HG03469 (cell line): ENCODE measurements at regions not wholly inside any gene's neighbourhood (a gene's known extent, or its start where the extent isn't known, plus 50 kb on each side); places are given as distances from the start of the nearest gene placed in this dataset.
"Not testable (repeated sequence)": the region's sequence is repeated elsewhere in the genome, so short reads cannot be mapped to it uniquely, and the experiment has no call there.

Source experiments
- ATAC-seq: cut with Tn5 transposase; IDR thresholded peaks from one replicate; pipeline ENCODE4 v1.9.1; 2021; ENCODE audit warnings: mild to moderate bottlenecking, moderate library complexity, moderate number of reproducible peaks; ENCODE audit not compliant: unreplicated experiment

DNA sequence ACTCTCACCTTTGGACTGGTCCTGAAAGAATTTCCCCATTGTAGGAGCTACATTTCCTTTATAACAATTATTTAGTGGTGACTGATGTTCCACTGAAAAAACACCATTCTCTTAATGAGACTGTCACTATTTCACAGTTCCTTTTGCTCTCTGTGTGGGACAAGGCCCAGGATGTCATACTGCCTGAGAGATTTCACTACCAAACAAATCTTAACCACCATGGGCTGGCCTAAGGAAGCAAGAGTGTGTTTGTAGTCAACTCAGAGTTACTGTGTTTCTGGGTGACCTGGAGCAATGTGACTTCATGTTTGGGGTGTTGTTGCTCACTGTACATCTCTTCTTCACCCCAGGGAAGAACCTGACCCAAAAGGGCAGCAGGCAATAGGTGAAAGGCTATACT lies 50.1 kb upstream of the ZNF608 start:
- no peak for ATAC-seq

DNA sequence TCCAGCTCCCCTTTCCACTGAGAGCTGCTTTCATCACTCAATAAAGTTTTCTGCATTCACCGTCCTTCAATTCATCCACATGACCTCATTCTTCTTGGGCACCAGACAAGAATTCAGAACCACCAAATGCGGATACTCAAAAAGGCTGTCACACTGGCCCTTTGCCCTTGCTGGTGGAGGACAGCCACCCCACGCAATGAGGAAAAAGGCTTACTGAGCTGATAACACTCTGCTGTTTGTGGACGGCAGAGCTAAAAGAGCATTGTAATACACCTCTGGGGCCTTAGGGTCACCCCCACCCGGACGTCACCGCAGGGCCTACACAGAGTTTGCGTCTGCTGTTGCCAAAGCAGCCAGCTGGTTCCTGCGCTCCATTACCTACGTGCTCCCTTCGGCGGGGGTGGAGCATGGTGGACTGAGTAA lies 51.2 kb upstream of the ZNF608 start:
- ATAC-seq: no peak

DNA sequence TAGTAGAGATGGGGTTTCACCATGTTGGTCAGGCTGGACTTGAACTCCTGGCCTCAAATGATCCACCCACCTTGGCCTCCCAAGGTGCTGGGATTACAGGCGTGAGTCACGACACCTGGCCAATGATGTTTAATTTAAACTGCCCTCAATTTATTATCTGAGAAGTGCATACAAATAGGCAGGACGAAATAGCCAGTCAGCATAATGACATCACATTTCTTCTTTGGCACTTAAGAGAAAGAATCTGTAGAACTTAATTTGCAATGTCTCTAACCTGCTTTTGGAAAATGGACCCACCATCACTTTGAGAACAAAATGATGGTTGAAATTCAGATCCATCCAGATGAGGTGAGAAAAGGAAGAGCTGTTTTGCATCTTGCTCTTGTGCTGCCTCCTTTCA lies 52.5 kb upstream of the ZNF608 start:
- no peak for ATAC-seq

DNA sequence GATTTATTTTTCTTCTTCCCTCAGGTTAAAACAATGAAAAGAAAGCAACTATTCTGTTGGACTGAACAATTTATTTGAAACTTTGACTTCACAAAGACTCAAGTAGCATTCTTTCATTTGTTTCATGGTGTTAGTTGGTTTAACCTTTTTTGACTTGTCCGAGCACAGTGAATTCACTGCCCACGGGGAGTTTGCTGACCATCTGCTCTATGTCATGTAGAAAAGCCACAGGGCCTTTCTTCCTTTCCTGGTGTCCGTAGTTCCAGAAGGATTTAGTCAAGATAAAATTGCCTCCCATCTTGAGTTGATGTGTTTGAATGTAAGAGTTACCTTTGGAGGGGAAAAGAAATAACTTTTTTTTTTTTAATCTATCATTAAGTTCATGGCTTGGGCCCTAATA lies 55.1 kb upstream of the ZNF608 start:
- ATAC-seq: no peak

DNA sequence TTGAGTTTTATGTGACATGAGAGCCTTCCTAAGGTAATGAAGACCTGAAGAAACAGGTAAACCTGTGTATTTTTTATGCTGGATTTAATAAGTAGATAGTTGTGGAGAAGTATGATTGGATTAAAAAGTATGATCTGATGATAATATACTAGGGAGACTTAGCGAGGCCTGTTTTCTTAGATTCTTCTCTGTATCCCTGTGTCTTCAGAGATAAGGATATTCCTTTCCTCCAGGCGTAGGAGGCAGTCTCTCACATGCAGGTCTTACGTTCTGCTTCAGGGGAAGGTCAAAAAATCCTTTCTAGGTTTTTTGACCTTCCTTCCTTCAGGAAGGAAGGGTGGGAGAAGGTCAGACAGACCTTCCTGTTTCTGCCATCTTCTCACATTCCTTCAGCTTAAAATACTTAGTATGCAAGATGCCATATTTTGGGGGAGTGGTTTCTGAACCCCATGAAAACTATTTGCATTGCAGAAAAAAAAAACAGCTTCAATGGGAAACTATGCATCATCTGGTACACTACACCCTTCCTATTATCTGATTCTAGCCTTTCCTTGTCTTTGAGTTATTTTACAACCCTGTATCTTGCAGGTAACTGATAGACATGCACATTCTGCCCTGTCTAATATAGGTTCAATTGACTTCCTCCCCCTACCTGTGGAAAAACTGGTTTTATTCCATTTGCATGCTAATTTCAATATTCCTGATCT lies 57.3 kb upstream of the ZNF608 start:
- ATAC-seq: no peak

DNA sequence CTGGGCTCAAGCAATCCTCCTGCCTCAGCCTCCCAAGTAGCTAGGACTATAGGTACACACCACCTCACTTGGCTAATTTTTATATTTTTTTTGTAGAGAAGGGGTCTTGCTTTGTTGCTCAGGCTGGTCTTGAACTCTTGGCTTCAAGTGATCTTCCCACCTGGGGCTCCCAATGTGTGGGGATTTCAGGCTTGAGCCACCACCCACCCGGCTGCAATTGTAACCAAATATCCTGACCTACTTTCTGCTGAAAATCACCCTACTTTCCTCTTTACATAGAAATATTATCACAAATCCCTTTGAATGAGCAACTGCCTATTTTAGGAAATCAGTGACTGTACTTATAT lies 59.6 kb upstream of the ZNF608 start:
- no peak for ATAC-seq

DNA sequence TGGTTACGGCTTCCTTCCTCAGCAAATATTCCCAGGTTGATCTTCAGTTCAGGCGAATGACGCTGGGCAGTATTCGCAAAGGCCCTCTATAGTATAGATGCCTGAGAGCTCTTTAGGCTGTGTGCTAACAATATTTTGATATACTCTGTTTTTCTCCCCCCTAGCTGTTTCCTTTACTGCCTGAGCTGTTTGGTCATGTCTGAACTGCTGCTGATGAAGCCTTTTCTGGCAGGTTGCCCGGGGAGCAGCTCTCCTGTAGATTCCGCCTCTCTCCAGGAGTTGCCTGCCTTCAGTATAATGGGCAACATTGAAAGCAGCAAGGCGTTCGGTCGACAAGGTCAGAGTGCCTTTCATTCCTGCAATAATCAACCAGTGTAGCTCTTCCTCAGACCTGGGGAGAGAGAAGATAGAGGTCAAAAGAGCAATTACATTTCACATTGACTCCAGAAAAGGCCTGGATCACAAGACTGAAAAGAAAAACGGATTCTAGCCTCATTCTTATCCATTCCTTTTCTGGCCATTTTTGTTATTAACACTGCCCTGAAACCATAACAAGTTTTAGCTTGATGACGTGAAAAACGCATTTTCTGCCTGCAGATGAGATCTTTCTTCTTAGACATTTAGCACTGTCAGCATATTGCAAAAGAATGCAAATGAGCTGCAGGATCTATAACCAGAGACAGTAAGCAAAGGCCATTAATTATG lies 60.1 kb upstream of the ZNF608 start:
- no peak for ATAC-seq

DNA sequence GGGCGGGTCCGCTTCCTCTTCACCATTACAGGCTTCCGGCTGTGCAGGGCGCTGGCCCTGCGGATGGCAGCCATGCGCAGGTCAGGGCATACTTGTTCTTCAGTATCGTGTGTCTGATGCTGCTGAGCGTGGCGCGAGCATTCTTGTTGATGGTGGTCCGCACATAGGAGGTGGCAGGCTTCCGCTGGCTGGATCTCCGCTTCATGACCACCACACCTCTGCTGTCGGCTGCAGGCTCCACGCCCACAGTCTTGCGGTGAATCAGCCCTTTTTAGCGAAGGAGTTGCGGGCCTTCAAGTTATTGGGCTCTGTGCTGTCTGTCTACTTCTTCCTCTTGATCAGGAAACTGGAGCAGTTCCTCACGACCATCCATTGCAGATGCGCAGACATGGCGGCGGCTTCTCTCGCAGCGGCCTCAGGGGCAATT lies 62.4 kb upstream of the ZNF608 start:
- no peak for ATAC-seq

DNA sequence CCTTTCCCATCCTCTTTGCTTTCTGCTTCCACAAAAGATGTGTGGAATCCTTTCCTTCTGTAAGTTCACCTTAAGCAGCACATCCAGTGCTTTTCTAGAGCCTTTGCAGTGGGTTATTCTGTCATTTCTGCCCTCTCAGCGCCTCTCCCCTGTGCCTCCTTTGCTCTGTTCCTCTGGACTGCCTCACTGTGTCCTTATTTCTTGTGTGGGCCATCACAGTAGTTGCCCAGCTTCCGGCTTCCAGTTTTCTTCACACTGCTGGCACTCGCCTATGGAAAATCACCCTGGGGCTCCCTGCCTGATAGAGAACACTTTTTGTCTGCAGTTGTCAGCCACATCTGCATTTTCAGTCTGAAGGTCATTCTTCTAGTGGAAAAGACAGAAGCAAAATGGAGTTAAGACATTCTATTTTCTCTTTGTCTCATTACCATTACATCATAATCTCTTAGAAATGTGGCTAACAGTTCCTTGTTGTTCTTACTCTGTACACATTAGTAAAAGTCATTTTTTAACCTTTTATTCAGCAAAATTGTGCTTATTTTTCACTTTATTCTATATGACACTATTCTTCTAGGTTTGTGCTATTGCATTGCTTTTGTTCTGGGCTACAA lies 64.1 kb upstream of the ZNF608 start:
- no peak for ATAC-seq

DNA sequence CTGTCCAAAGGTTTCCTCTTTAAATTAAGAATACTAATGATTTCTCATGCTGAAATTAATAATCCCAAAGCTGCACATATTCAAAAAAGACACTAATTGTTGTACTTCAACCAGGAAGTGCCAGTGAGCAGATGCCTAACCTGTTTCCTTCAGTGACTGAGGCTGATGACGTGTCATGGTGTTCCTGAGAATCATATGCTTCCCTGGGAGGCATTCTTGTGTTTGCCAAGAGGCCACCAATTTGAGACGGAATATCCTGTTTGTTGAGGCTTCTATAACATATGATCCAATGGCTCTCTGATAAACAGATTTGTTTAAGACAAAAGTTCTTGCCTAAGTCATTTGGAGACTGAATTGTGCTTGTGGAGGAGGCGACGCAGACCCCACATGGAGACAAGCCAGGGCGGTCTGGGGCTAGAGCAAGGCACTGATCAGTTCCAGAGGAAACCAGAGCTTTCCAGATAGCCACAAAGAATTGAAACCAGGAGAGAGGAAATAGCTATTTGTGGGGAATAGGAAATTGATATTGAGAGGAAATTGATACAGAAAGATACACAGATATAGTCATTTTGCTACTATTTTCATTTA lies 66.4 kb upstream of the ZNF608 start:
- ATAC-seq: no peak

DNA sequence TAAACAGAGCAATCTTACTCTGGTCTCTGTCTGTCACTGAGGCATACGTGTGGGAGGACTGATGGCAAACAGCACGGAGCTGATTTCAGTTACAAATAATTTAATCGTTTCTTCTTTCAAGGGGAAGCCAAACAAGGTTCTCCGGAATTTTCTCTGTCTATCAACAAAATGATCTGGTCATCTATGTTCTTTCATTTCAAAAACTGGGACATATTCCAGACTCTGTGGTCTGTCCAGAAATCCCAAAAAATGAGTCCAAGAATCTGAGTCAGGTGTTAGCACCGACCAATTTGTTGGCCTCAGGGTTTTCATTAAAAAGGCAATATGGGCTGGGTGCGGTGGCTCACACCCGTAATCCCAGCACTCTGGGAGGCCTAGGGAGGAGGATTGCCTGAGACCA lies 69.9 kb upstream of the ZNF608 start:
- no peak for ATAC-seq

DNA sequence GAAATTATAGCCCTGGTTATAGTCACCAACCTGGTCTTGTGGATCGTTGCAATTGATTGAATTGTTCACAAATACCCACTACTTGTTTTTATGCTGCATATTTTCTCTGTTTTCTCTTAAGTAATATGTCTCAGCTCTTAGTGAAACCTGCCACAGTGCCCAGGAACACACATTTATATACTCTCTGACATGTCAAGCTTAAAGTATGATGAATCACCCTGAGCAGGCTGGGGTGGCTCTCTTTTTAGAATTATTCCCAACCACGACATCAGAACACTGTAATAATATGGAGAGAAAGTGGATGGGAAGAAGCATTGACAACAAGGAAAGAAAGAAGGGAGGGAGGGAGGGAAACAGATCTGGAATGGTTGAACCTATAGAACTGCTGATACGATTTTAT lies 72.8 kb upstream of the ZNF608 start:
- no peak for ATAC-seq

DNA sequence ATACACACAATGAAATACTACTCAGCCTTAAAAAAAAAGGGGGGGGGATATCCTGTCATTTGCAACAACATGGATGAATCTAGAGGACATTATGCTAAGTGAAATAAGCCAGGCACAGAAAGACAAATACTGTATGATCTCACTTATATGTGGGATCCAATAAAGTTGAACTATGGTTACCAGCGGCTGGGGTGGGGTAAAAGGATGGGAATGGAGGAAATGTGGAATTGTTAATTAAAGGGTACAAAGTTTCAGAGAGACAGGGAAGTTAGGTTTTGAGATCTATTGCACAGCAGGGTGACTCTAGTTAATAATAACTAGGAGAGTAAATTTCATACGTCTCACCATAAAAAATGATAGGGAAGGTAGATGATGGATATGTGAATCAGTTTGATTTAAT lies 76.2 kb upstream of the ZNF608 start:
- ATAC-seq: no peak

DNA sequence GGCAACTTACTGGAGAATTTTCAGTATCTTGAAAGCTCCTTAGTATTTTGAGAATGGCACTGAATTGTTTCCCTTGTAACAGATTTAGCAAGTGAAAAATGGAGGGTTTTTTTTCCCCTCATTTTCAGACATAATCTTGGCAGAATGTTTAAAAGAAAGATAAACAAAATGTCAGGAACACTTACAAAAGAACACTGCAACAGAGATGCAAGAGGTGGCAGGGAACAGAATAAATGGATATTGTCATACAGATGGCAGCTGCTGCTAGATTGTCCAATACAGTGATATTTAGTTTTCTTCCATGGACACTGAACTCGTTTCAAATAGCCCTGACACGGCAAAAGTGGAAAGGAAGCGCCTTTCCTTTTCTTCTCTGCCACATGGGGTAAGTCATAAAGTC lies 76.9 kb upstream of the ZNF608 start:
- no peak for ATAC-seq

DNA sequence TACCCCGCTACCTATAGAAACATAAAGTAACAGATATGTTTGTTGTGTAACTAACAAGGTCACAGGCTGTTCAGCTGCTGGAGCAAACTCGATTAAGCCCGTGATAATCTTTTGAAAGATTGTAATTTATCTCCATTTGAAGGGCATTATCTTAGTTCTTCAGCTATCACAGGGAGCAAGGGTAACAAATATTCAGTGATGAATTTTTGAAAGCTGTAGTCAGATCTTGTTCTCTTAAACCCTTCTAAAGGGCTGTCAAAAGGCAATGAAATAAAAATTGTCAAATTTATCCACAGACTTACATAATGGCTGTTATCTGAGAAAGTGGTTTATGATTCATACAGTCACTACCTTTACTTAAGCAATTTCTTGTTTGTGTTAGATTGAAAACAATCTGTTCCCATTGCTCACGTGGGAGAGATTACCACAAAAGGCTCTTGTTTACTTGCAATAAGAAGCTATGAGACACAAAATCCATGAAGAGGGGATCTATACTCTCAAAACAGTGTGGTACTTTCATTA lies 78.3 kb upstream of the ZNF608 start:
- ATAC-seq: no peak

DNA sequence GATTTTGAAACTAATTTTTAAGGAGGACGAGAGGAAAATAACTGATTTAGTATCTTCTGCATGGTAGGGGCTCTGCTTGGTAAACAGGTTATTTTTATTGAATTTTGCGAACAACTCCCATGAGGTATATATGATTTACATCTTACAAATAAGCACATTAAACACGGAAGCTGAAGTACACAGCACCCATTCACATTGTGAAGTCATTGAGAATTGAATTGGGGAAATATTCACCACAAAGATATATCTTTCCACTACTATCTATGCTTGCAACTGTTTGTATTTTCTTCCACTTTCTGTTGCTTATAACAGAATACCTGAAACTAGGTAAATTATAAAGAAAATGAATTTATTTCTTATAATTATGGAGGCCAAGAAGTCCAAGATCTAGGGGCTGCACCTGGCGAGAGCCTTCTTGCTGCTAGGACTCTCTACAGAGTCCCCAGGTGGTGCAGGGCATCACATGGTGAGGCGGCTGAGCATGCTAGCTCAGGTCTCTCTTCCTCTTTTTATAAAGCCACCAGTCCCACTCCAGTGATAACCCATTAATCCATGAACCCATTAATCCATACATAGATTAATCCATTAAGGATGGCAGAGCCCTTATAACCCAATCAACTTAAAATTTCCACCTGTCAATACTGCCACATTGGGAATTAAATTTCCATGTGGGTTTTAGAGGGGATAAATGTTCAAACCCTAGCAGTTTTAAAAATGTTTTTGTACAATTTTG lies 79.0 kb upstream of the ZNF608 start:
- peak; percentile 64 for ATAC-seq

DNA sequence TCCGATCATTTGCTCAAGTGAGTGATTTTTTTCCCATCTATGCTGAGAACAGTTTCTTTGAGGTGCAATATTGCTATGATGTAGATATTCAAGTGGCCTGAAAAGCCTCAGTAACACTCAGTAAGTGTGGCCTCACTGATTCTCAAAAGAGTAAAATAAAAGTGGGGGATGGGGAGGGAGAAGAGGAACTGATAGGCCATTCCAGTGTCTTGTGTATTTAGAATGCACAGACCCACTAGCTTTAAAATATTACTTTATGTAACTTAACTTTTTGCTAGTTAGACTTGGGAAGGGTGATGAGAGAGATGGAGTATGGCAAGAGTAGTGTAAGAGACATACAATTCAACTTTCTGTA lies 79.5 kb upstream of the ZNF608 start:
- ATAC-seq: no peak

DNA sequence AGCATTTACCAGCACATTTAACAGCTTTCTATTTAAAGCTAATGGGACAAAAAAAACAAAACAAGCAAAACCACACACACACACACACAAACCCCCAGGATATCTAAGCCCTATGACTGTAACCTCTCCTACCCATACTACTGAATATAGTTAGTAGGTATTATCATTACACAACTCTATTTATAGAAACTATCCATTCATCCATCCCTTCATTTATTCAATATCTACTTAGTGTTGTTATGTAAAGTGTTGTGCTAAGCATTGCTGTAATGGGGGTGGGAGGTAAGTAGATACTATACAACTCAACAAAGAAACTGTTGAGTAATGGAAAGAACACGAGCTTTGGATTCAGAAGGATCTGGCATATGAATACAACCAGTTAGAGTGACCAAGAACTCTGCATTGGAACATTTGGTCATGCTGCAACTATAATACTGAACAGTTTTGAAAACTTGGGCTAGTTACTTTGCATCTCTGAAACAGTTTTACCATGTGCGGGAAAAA lies 82.3 kb upstream of the ZNF608 start:
- ATAC-seq: no peak

DNA sequence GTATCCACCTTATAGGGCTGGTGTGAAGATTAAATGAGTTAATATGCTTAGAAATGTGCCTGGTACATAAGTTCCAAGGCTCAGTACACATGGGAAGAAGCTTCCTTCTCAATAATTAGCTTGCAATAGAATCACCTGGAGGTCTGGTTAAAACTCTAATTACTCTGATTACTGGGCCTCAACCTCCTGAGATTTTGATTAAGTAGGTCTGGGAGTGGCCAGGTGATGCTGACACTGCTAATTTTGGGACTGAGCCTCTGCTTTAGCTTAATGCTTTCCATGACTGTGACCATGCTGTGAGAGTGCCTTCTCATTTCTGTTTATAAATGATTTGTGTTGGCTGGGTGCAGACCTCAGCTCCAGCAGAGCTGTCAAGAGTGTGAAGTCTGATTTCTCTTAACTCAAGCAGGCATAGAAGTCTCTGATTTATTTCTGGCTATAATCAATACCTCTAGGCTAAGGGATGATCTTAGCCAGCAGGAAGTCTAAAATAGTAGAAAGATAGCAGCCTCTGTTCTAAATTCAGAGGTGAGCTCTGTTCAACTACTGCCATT lies 85.3 kb upstream of the ZNF608 start:
- ATAC-seq: no peak

DNA sequence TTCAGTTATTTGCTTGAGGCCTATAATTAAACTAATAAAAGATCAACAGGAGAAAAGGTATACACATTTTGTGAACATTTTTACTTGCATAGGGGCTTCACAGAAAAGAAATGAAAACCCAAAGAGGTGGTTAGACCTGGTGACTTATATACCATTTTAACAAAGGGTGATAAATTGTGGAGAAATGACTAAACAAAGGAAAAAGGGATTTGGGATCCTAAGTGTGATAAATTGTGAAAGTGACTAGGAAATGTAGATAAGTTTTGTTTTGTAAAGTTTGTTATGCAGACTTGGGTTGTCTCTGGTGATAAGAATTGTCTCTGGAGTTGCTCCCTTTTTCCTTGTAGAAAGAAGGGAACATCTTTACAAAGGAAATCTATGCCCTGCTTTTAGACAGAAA lies 86.1 kb upstream of the ZNF608 start:
- ATAC-seq: no peak

DNA sequence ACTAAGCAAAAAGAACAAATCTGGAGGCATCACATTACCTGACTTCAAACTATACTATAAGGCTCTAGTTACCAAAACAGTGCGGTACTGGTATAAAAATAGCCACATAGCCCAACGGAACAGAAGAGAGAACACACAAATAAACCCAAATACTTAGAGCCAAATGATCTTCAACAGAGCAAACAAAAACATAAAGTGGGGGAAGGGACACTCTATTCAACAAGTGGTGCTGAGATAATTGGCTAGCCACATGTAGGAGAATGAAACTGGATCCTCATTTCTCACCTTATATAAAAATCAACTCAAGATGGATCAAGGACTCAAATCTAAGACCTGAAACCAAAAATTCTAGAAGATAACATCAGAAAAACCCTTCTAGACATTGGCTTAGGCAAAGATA lies 89.9 kb upstream of the ZNF608 start:
- ATAC-seq: not testable (repeated sequence)
